HG03025 (cell line): ENCODE measurements at regions not wholly inside any gene's neighbourhood (a gene's known extent, or its start where the extent isn't known, plus 50 kb on each side); places are given as distances from the start of the nearest gene placed in this dataset.

Experiments used
- ATAC-seq: cut with Tn5 transposase; IDR thresholded peaks from one replicate; pipeline ENCODE4 v1.9.1; 2021; ENCODE audit warnings: mild to moderate bottlenecking, moderate library complexity; ENCODE audit not compliant: unreplicated experiment, low FRiP score

GRCh38 chr6:14360565-14360964, 243.0 kb downstream of the CD83 start:
- no peak for ATAC-seq

- no peak for ATAC-seq
Measured at GRCh38 chr6:14361297-14361696, 243.7 kb downstream of the CD83 start.

DNA sequence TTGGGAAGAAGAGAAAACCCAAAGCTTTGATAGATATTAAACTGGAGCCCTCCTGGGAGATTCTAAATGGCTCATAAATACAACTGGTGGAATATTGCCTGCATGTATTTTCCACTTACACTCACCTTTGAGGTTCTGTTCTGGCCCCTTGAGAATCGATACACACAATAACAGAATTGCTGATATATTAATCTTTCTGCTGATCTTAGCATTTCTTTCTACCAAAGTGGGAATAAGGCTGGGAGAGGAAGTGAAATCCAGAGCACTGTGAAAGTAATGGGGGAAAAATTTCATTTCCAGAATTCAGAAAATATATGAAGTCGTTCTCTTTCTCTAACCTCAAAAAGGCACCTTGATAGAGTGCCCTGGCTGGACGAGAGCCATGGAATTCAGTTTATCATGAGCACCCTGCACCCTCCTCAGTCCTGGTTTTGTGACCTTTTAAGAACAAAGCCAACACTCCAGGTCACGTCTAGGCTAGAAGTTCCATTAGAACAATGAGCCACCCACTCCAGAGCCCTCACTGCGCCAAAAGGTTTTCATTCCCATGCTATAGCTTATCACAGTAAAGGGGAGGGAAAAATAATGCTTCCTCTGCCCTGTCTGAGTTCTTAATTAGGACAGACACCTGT, 244.5 kb downstream of the CD83 start:
- no peak for ATAC-seq

DNA sequence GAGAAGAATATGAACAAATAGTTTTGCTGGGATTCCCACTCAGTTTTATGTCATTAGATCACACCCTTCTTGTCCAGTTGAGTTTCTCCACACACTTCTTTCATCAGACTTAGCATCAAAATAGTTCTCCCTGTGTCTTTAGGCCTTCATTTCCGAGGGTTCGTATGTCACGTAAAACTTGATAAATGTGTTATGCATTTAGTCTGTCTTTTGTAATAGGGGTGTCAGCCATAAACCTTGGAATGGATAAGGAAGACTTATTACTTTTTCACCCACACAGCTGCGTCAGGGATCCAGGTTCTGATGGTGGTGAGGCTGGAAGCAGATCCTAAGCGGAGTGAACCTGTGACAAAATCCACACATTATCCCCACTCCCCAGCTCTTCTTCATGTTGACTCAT, 246.8 kb downstream of the CD83 start:
- no peak for ATAC-seq

DNA sequence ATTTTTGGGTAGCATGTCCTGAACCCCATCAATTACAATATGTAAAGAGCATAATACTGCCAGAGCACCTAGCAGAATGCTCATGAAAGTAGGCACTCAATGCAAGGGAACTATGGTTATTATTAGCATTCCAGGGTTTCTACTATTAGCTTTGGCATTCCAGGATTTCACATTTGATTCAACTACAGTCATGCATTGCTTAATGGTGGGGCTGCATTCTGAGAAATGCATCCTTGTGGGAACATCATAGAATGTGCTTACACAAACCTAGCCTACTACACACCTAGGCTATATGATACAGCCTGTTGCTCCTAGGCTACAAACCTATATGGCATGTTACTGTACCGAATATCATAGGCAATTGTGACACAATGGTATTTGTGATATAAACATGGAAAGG, 247.8 kb downstream of the CD83 start:
- ATAC-seq, result no peak

GRCh38 chr6:14366315-14366714, 248.7 kb downstream of the CD83 start:
- ATAC-seq, result no peak

DNA sequence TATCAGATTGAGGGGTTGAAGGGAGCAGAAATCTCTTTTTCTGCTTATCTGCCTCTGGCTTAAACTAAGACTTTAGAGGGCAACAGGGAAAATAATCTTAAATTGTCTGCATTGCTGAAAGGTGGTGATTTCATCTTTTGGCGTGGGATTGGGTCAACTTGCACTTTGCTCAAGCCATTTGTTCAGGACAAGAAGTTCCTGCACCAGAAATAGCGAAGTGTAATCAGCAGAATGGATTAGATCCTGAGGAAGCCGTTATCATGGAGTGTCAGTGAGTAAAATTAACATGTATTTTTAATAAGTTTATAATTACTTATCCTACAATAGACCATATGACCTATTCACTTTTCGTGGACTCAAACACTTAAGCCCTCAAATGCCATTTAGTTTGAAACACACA, 249.3 kb downstream of the CD83 start:
- no peak for ATAC-seq

DNA sequence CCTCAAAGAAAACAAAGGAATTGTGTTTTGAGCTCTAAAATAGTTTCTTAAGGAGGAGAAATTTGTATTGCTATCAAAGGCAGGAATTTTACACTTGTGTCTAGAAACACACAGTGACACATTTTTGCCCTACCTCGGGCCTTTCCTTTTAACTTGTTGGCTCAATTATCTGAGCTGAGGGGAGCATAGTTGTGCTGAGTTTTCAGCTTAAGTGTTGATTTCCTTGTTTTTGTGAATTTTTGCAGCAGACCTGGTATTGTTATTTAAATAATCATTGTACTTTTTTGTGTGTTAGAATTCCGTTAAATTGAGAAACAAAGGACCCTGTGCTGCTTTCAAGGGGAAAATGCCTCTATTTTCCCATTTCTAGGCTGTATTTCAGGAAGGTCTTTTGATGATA, 249.7 kb downstream of the CD83 start:
- ATAC-seq, result no peak

DNA sequence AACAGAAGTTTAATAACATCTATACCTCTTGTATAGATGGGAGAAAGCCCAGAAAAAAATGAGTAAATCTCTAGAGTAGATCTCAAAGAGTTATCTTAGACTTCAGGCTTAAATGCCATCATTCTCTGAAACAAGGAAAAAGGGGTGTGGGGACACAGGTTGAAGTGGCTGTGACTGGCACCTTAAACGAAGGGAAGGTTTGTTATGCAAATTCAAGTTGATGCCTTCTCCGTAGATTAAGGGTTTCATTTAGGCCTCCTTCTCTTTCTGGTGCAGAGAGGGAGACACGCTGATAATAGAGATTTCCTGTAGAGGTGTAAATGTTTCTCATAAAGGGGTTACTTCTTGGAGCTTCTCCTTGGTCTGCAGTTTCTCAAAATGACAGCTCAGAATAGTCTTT, 252.1 kb downstream of the CD83 start:
- ATAC-seq, result no peak

- ATAC-seq, result no peak
Measured at GRCh38 chr6:14371530-14371929, 254.0 kb downstream of the CD83 start.

DNA sequence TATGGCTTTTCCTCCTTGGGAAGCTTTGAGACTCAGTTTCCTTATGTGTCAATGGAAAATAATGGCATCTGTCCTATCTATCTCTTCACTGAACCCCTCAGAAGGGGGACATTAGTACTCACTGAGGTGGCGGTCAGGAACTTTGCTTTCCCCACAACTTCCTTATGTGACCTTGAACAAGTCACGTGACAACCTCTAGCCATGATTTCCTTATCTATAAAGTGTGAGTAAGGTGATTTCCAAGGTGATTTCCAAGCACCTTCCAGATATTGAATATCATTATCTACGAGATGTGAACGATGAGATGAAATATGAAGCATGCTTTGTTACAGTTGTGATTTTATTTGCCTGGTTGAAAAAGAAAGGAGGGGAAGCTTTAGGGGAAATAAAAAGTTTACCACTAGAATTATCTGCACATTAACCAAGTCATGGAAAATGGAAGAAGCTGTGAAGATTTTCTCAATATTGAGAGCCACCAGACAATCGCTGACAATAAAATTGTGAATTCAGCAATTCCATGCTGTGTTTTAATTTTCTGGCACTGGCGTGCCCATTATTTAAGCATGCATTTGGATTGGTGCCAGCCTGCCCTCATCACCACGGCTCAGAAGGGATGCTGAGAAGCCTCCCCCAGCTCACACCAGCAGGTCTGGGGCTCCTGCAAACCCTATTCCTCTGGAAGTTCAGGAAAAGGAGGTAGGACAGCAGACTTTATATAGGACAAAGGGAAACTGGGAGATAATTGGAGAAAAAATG, 255.3 kb downstream of the CD83 start:
- ATAC-seq, result no peak

DNA sequence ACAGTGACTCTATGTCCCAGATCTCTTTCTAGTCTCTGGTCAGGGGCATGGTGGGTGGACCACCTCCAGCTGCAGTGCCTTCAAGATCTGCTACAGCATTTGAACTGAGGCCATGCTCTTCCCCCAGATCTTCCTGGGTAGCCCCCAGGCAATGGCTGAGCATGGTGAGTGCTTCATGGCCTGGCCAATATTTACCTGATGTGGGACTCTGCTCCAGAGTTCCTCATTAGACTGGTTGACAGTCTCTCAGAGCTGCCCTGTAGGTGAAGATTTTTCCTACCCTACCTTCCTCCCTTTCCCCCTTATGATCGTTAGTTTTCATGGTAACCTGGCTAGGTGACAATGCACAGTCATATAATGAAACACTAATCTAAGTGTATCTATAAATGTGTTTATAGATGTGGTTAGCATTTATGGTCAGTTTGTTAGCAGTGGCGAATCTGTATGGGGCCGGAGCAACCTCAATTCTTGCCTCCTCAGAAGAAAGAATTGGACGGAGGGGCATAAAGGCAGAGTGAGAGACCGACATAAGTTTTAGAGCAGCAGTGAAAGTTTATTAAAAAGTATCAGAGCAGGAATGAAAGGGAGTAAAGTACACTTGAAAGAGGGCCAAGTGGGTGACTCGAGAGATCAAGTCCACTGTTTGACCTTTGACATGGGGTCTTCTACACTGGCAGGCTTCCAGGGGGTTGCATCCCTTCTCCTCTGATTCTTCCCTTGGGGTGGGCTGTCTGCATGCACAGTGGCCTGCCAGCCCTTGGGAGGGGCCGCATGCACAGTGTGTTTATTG, 256.3 kb downstream of the CD83 start:
- no peak for ATAC-seq

DNA sequence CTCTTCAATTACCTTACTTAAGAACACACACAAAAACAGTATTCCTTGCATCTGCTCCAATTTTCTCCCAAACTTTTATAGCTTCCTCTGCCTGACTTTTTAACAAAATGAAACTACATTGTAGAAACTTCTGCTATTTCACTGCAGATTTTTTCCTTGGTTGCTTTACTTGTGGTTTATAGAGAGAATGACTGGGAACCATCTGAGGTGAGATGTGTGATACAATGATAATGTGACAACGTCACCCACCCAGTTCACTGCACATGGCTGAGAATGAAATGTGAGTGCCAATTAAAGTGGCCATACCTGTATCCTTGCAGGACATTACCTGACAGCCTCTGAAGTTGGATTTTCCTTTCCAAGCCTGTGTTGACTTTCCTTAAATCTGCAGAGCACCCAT, 258.4 kb downstream of the CD83 start:
- ATAC-seq, result no peak

DNA sequence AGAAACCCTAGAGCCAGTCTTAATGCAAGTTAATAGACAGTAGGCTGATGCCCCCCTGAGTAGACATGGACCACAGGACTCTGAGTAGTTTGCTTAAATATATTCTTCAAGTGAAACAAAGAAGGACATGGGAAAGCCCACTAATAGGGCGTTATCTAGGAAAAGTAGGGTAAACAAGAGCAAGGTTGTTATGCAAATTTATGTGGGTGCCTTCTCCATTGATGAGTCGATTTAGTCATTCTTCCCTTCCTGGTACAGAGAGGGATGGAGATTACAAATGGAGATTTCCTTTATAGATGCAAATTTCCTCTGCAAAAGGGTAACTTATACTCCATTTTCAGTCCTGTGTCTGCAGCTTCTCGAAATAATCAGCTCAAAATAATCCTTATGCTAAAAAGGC, 262.0 kb downstream of the CD83 start:
- ATAC-seq, result no peak

DNA sequence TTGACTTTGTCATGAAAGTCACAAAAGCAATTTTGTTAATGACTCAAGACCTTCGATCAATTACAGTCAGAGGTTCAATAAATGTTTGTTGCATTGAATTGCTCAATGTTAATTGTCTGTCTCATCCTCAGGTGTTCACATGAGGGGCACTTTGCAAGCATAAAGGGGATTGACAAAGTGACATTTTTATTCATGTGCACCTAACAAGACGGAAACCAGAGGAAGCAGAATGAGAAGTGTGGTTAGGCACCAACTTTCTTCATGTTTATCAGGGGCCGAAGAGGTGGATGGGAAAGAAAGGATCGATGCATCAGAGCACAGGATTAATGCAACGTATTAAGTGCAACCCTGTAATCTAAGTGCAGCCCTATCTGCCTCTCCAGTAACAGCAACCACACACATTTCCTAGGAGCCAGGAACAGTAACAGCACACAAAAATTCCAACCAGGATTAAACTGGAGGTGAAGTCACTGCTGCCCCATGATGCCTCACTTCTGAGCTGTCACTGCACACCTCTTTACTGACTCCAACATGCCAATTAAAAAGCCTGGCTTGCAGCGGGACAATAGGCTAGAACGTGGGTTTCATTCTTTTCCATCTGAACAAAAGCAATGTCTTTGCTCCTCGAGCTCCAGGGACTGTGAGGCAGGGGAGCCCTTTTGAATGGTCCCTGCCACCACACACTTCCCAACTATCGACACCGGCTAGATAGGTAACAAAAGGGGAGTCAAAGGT, 262.7 kb downstream of the CD83 start:
- ATAC-seq, result no peak

DNA sequence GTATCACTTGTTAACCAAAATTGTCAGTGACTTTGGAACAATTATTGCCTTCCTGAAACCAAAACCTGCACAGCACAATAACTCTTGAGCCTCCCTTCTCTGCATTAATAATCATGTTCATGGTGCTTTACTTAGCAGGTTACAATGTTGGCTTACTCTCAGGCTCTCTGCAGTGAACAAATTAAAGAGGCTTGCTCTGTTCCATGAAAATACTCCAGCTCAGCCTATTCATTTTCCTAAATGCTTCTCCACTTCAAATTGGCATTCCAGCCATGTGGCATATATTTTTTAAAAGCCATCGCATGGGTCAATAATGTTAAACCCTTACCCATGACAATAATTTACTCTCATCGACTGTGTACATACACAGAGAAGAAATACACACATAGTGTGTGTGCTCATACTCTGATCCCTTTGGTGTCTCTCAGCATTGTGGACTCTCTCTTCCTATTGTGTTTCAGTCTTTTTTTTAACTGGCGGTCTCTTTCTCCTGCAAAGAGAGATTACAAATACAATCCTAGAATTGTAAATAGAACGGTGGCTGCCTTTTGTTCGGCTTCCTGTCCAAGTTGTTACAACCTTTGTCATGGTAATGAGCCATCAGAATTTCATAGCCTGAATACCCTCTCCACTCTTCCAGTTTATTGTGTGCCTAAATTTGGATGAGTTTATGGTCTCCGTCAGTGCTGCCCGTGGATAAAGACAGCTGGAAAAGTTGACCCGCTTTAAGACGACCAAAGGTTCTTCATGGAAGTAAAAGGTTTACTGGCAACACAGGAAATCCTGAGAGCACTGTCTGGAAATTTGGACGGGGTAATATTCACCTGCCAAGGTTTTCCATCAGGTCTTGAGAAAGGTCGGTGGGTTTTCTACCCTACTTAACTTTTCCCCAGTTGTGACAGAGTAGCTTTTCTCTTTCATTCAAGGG, 263.6 kb downstream of the CD83 start:
- ATAC-seq, result no peak

- ATAC-seq, result no peak
Measured at GRCh38 chr6:14381829-14382677, 264.5 kb downstream of the CD83 start.

DNA sequence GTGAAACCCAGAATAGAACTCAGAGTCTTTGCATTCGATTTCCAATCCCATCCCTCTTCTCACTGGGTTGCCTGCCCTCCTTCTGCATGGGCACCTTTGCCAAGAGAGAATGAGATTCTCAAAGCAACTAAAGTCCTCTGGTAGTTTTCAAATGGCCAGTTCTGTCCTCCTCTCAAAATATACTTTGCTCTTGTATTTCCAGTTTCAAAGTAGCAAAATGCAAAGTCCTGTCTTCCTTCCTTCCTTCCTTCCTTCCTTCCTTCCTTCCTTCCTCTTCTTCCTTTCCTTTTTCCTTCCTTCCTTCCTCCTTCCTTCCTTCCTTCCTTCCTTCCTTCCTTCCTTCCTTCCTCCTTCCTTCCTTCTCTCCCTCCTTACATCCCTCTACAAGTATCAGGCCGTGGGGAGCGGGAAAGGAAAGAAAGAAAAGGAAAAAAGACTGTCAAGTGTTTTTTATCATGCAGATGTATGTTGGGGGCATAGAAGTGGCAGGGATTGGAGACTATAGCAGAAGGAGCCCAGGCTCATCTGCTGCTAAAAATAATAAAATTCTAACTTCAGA, 265.2 kb downstream of the CD83 start:
- no peak for ATAC-seq
